K562 (cell line): ENCODE measurements at regions not wholly inside any gene's neighbourhood (a gene's known extent, or its start where the extent isn't known, plus 50 kb on each side); places are given as distances from the start of the nearest gene placed in this dataset.

Source experiments
- JUN ChIP-seq, 2 experiments: sonication (generic) in 1 of 2; formaldehyde crosslinking in 1 of 2; IDR thresholded peaks; 2 replicates each; pipeline versions ENCODE4 v1.6.1 to v1.8.0; 2012 to 2022; ENCODE audit warnings: borderline replicate concordance in 2 of 2, mild to moderate bottlenecking in 2 of 2, improper control_type of control experiment in 1 of 2, low read depth in 1 of 2, low read length in 1 of 2, missing genetic modification reagents in 1 of 2
- MYNN ChIP-seq, 2 experiments: sonication (generic); formaldehyde crosslinking in 1 of 2; IDR thresholded peaks; 2 replicates each; pipeline versions ENCODE4 v1.5.0 to v1.6.1; 2016 to 2020; ENCODE audit warnings: antibody characterized with exemption in 1 of 2, missing genetic modification reagents in 1 of 2
- POLR2A ChIP-seq: fragments of 450-650 bp; conservative IDR thresholded peaks from 2 replicates; pipeline ENCODE4 v1.6.1; 2016
- RAD21 ChIP-seq, 2 experiments: fragments of 250-450 bp in 1 of 2; fragments of 450-650 bp in 1 of 2; sonication (Bioruptor Pico) in 1 of 2; formaldehyde crosslinking in 1 of 2; IDR thresholded peaks in 1 of 2; conservative IDR thresholded peaks in 1 of 2; 2 replicates each; pipeline versions ENCODE4 v1.4.0 to v1.8.0; 2020 to 2022; ENCODE audit warnings: mild to moderate bottlenecking in 2 of 2, moderate library complexity in 1 of 2
- SMC3 ChIP-seq: conservative IDR thresholded peaks from 2 replicates; pipeline ENCODE4 v1.6.1; 2011; ENCODE audit warnings: low read depth, low read length, improper control_type of control experiment; ENCODE audit not compliant: insufficient read depth
- SOX6 ChIP-seq: fragments of 450-650 bp; IDR thresholded peaks from 2 replicates; pipeline ENCODE4 v1.6.1; 2014; ENCODE audit warnings: mild to moderate bottlenecking
- TF ChIP-seq, protein P1 (sequence below), 2 experiments: fragments of 450-650 bp in 1 of 2; sonication (generic) in 1 of 2; formaldehyde crosslinking in 1 of 2; IDR thresholded peaks in 1 of 2; conservative IDR thresholded peaks in 1 of 2; 2 replicates each; pipeline versions ENCODE4 v1.6.1 to v1.8.1; 2016 to 2023; ENCODE audit warnings: mild to moderate bottlenecking in 2 of 2, moderate library complexity in 2 of 2, inconsistent platforms in 1 of 2, missing genetic modification reagents in 1 of 2
- TF ChIP-seq, protein P2 (sequence below), 2 experiments: fragments of 450-650 bp; formaldehyde crosslinking in 1 of 2; IDR thresholded peaks; 2 replicates each; pipeline versions ENCODE4 v1.4.0 to v1.6.1; 2014 to 2020; ENCODE audit warnings: mild to moderate bottlenecking in 2 of 2, borderline replicate concordance in 1 of 2, low read depth in 1 of 2

- TF ChIP-seq, protein P1, sequence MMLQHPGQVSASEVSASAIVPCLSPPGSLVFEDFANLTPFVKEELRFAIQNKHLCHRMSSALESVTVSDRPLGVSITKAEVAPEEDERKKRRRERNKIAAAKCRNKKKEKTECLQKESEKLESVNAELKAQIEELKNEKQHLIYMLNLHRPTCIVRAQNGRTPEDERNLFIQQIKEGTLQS (IDR thresholded peaks at IDR 0.05), result no peak
- TF ChIP-seq, protein P1 (CRISPR knock-in tag; conservative IDR thresholded peaks at IDR 0.05), result no peak
- TF ChIP-seq RAD21 (CRISPR knock-in tag; conservative IDR thresholded peaks at IDR 0.05 in 1 of 2, IDR thresholded peaks at IDR 0.05 in 1 of 2), result no peak
- TF ChIP-seq SMC3, result no peak
- no peak for TF ChIP-seq SOX6
- TF ChIP-seq POLR2A, result no peak
- TF ChIP-seq, protein P2, sequence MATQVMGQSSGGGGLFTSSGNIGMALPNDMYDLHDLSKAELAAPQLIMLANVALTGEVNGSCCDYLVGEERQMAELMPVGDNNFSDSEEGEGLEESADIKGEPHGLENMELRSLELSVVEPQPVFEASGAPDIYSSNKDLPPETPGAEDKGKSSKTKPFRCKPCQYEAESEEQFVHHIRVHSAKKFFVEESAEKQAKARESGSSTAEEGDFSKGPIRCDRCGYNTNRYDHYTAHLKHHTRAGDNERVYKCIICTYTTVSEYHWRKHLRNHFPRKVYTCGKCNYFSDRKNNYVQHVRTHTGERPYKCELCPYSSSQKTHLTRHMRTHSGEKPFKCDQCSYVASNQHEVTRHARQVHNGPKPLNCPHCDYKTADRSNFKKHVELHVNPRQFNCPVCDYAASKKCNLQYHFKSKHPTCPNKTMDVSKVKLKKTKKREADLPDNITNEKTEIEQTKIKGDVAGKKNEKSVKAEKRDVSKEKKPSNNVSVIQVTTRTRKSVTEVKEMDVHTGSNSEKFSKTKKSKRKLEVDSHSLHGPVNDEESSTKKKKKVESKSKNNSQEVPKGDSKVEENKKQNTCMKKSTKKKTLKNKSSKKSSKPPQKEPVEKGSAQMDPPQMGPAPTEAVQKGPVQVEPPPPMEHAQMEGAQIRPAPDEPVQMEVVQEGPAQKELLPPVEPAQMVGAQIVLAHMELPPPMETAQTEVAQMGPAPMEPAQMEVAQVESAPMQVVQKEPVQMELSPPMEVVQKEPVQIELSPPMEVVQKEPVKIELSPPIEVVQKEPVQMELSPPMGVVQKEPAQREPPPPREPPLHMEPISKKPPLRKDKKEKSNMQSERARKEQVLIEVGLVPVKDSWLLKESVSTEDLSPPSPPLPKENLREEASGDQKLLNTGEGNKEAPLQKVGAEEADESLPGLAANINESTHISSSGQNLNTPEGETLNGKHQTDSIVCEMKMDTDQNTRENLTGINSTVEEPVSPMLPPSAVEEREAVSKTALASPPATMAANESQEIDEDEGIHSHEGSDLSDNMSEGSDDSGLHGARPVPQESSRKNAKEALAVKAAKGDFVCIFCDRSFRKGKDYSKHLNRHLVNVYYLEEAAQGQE (IDR thresholded peaks at IDR 0.05; ENCODE audit: borderline replicate concordance), result no peak
- TF ChIP-seq, protein P2 (CRISPR knock-in tag; IDR thresholded peaks at IDR 0.05; ENCODE audit: low read depth), result no peak
- no peak for TF ChIP-seq MYNN (IDR thresholded peaks at IDR 0.05)
- no peak for TF ChIP-seq MYNN (CRISPR knock-in tag; IDR thresholded peaks at IDR 0.05)
- TF ChIP-seq JUN (IDR thresholded peaks at IDR 0.05; ENCODE audit: borderline replicate concordance, low read depth, low read length), result no peak
- no peak for TF ChIP-seq JUN (CRISPR knock-in tag; IDR thresholded peaks at IDR 0.05; ENCODE audit: borderline replicate concordance)
These were observed 541.7 kb upstream of the ANKRD30A start for GRCh38 chr10:36583690-36584089.
